CD4-positive, CD25-positive, alpha-beta regulatory T cell (primary cell): ENCODE measurements at regions not wholly inside any gene's neighbourhood (a gene's known extent, or its start where the extent isn't known, plus 50 kb on each side); places are given as distances from the start of the nearest gene placed in this dataset.

ENCODE experiments used
- ATAC-seq, 2 donors: fragments of 150-1000 bp; cut with Tn5 transposase; one replicate each; pipeline ENCODE4 v1.10.0; 2021; ENCODE audit warnings: low read depth in 2 of 2, moderate number of reproducible peaks in 2 of 2, moderate library complexity in 1 of 2
- DNase-seq, 3 donors: peaks; one replicate each; pipeline versions ENCODE4 v3.0.0 to v3.0.0-alpha.2; 2012 to 2022; ENCODE audit warnings: mixed read lengths in 1 of 3
- H3K27ac ChIP-seq: one replicate; pipeline ENCODE4 v1.7.0; 2013; ENCODE audit warnings: mild to moderate bottlenecking, low read length; ENCODE audit not compliant: insufficient read depth, poor library complexity, severe bottlenecking
- H3K27me3 ChIP-seq: one replicate; pipeline ENCODE4 v1.7.0; 2013; ENCODE audit warnings: low read length; ENCODE audit not compliant: control insufficient read depth, insufficient read depth
- H3K36me3 ChIP-seq: one replicate; pipeline ENCODE4 v1.7.0; 2013; ENCODE audit warnings: mild to moderate bottlenecking, low read length, moderate library complexity; ENCODE audit not compliant: control insufficient read depth, insufficient read depth
- H3K4me1 ChIP-seq: 2 replicates; pipeline ENCODE4 v1.7.0; 2013; ENCODE audit warnings: mild to moderate bottlenecking, low read length; ENCODE audit not compliant: insufficient read depth, control insufficient read depth, poor library complexity, severe bottlenecking
- H3K4me3 ChIP-seq: one replicate; pipeline ENCODE4 v1.7.0; 2013; ENCODE audit warnings: low read depth, mild to moderate bottlenecking, low read length, moderate library complexity
- H3K9me3 ChIP-seq, 2 experiments: 1 replicate in 1 of 2; 2 replicates in 1 of 2; pipeline ENCODE4 v1.7.0; 2013; ENCODE audit warnings: low read length in 2 of 2, mild to moderate bottlenecking in 1 of 2, moderate library complexity in 1 of 2; ENCODE audit not compliant: control insufficient read depth in 2 of 2
- H3K27ac Mint-ChIP-seq, 3 donors: one replicate each; pipeline ENCODE4 v1.8.0; 2020 to 2022; ENCODE audit warnings: mild to moderate bottlenecking in 3 of 3, mixed read lengths in 3 of 3, moderate library complexity in 2 of 3
- H3K27me3 Mint-ChIP-seq: one replicate; pipeline ENCODE4 v1.8.0; 2022; ENCODE audit warnings: mild to moderate bottlenecking, mixed read lengths
- H3K36me3 Mint-ChIP-seq: one replicate; pipeline ENCODE4 v1.8.0; 2020; ENCODE audit warnings: mixed read lengths
- H3K4me1 Mint-ChIP-seq, 4 donors: one replicate each; pipeline ENCODE4 v1.8.0; 2020 to 2022; ENCODE audit warnings: mixed read lengths in 4 of 4, mild to moderate bottlenecking in 1 of 4
- H3K4me3 Mint-ChIP-seq, 4 donors: one replicate each; pipeline ENCODE4 v1.8.0; 2020 to 2022; ENCODE audit warnings: mild to moderate bottlenecking in 4 of 4, mixed read lengths in 4 of 4, moderate library complexity in 3 of 4
- H3K9me3 Mint-ChIP-seq, 7 donors: one replicate each; pipeline ENCODE4 v1.8.0; 2020 to 2022; ENCODE audit warnings: mixed read lengths in 7 of 7, mild to moderate bottlenecking in 3 of 7, moderate library complexity in 2 of 7

- H3K9me3 ChIP-seq = peaks cover 0 to 3% of the 10 kb centered on the region in 2 experiments
- no peak overlapping the region for H3K27ac ChIP-seq
- H3K4me3 Mint-ChIP-seq = no peak overlapping the region
- ATAC-seq = no peak
- H3K4me1 ChIP-seq = no peaks in the 10 kb centered on the region
- H3K36me3 Mint-ChIP-seq = no peaks in the 10 kb centered on the region
- H3K27me3 ChIP-seq = peaks cover 3% of the 10 kb centered on the region
- H3K4me3 ChIP-seq = no peak overlapping the region
- H3K4me1 Mint-ChIP-seq = no peaks in the 10 kb centered on the region
- no peak for DNase-seq
- no peak overlapping the region for H3K27ac Mint-ChIP-seq
- no peaks in the 10 kb centered on the region for H3K36me3 ChIP-seq
- H3K27me3 Mint-ChIP-seq = peaks cover 12% of the 10 kb centered on the region
- H3K9me3 Mint-ChIP-seq = peaks cover 0 to 3% (median 0%) of the 10 kb centered on the region in 7 donors
These were observed 91.7 kb upstream of the CLMP start for GRCh38 chr11:123286761-123287160.

GRCh38 chr11:123286255-123286654 is 91.2 kb upstream of the CLMP start:
- peaks cover 0 to 3% (median 0%) of the 10 kb centered on the region in 7 donors for H3K9me3 Mint-ChIP-seq
- no peaks in the 10 kb centered on the region for H3K4me1 Mint-ChIP-seq
- peaks cover 12% of the 10 kb centered on the region for H3K27me3 Mint-ChIP-seq
- no peak overlapping the region for H3K4me3 ChIP-seq
- H3K4me3 Mint-ChIP-seq = no peak overlapping the region
- H3K27me3 ChIP-seq = peaks cover 3% of the 10 kb centered on the region
- H3K27ac Mint-ChIP-seq = no peak overlapping the region
- no peak overlapping the region for H3K27ac ChIP-seq
- ATAC-seq (no peak), DNase-seq (no peak)
- no peaks in the 10 kb centered on the region for H3K4me1 ChIP-seq
- H3K9me3 ChIP-seq = peaks cover 0 to 3% of the 10 kb centered on the region in 2 experiments
- no peaks in the 10 kb centered on the region for H3K36me3 ChIP-seq
- H3K36me3 Mint-ChIP-seq = no peaks in the 10 kb centered on the region

- no peak overlapping the region for H3K4me3 Mint-ChIP-seq
- Histone ChIP-seq H3K4me3 (no peak overlapping the region), H3K36me3 (no peaks in the 10 kb centered on the region), H3K4me1 (no peaks in the 10 kb centered on the region), H3K9me3 (peaks cover 0 to 3% of the 10 kb centered on the region in 2 experiments), H3K27ac (no peak overlapping the region), H3K27me3 (peaks cover 3% of the 10 kb centered on the region)
- peaks cover 0 to 3% (median 0%) of the 10 kb centered on the region in 7 donors for H3K9me3 Mint-ChIP-seq
- peaks cover 12% of the 10 kb centered on the region for H3K27me3 Mint-ChIP-seq
- no peaks in the 10 kb centered on the region for H3K36me3 Mint-ChIP-seq
- no peaks in the 10 kb centered on the region for H3K4me1 Mint-ChIP-seq
- ATAC-seq (no peak), DNase-seq (no peak)
- no peak overlapping the region for H3K27ac Mint-ChIP-seq
These were observed 89.4 kb upstream of the CLMP start for GRCh38 chr11:123284454-123284853.

GRCh38 chr11:123282597-123282996 is 87.5 kb upstream of the CLMP start:
- Mint-ChIP-seq H3K9me3 (peaks cover 0 to 3% (median 0%) of the 10 kb centered on the region in 7 donors), H3K27ac (no peak overlapping the region), H3K36me3 (no peaks in the 10 kb centered on the region), H3K27me3 (peaks cover 18% of the 10 kb centered on the region), H3K4me1 (no peaks in the 10 kb centered on the region), H3K4me3 (no peak overlapping the region)
- Histone ChIP-seq H3K27ac (no peak overlapping the region), H3K4me1 (no peaks in the 10 kb centered on the region), H3K4me3 (no peak overlapping the region), H3K9me3 (peaks cover 0 to 3% of the 10 kb centered on the region in 2 experiments), H3K36me3 (no peaks in the 10 kb centered on the region), H3K27me3 (peaks cover 3% of the 10 kb centered on the region)
- no peak for DNase-seq
- no peak for ATAC-seq

- no peaks in the 10 kb centered on the region for H3K36me3 Mint-ChIP-seq
- Histone ChIP-seq H3K4me3 (no peak overlapping the region), H3K27me3 (no peaks in the 10 kb centered on the region), H3K4me1 (no peaks in the 10 kb centered on the region), H3K36me3 (no peaks in the 10 kb centered on the region), H3K9me3 (no peaks in the 10 kb centered on the region), H3K27ac (no peak overlapping the region)
- H3K9me3 Mint-ChIP-seq = peaks cover 0 to 2% (median 0%) of the 10 kb centered on the region in 7 donors
- H3K27ac Mint-ChIP-seq = no peak overlapping the region
- no peaks in the 10 kb centered on the region for H3K4me1 Mint-ChIP-seq
- ATAC-seq (no peak), DNase-seq (no peak)
- peaks cover 22% of the 10 kb centered on the region for H3K27me3 Mint-ChIP-seq
- no peak overlapping the region for H3K4me3 Mint-ChIP-seq
These were observed 78.6 kb upstream of the CLMP start for GRCh38 chr11:123273616-123274015.

GRCh38 chr11:123272565-123272964 is 77.5 kb upstream of the CLMP start:
- DNase-seq = no peak
- Histone ChIP-seq H3K4me3 (no peak overlapping the region), H3K36me3 (no peaks in the 10 kb centered on the region), H3K27me3 (peaks cover 3% of the 10 kb centered on the region), H3K9me3 (no peaks in the 10 kb centered on the region), H3K27ac (no peak overlapping the region), H3K4me1 (no peaks in the 10 kb centered on the region)
- no peaks in the 10 kb centered on the region for H3K36me3 Mint-ChIP-seq
- H3K27me3 Mint-ChIP-seq = peaks cover 20% of the 10 kb centered on the region
- H3K4me1 Mint-ChIP-seq = peaks cover 0 to 4% (median 0%) of the 10 kb centered on the region in 4 donors
- H3K9me3 Mint-ChIP-seq = peaks cover 0 to 2% (median 0%) of the 10 kb centered on the region in 7 donors
- ATAC-seq = no peak
- no peak overlapping the region for H3K27ac Mint-ChIP-seq
- no peak overlapping the region for H3K4me3 Mint-ChIP-seq

- H3K4me1 Mint-ChIP-seq = peaks cover 0 to 4% (median 0%) of the 10 kb centered on the region in 4 donors
These were observed 73.1 kb upstream of the CLMP start for GRCh38 chr11:123268156-123268555.

GRCh38 chr11:123265951-123266350 is 70.9 kb upstream of the CLMP start:
- Histone ChIP-seq H3K27ac (no peak overlapping the region), H3K4me1 (no peaks in the 10 kb centered on the region), H3K9me3 (no peaks in the 10 kb centered on the region), H3K27me3 (peaks cover 5% of the 10 kb centered on the region), H3K4me3 (no peak overlapping the region), H3K36me3 (no peaks in the 10 kb centered on the region)
- Mint-ChIP-seq H3K27ac (no peak overlapping the region), H3K27me3 (peaks cover 17% of the 10 kb centered on the region), H3K36me3 (no peaks in the 10 kb centered on the region), H3K4me1 (peaks cover 0 to 9% (median 3%) of the 10 kb centered on the region in 4 donors), H3K4me3 (no peak overlapping the region), H3K9me3 (peaks cover 0 to 2% (median 0%) of the 10 kb centered on the region in 7 donors)
- ATAC-seq = no peak
- no peak for DNase-seq

More at GRCh38 chr11:123268156-123268555, 73.1 kb upstream of the CLMP start:
- Histone ChIP-seq H3K4me1 (no peaks in the 10 kb centered on the region), H3K4me3 (no peak overlapping the region), H3K9me3 (no peaks in the 10 kb centered on the region), H3K27ac (no peak overlapping the region), H3K27me3 (peaks cover 3% of the 10 kb centered on the region), H3K36me3 (no peaks in the 10 kb centered on the region)
- no peak for ATAC-seq
- Mint-ChIP-seq H3K27ac (no peak overlapping the region), H3K36me3 (no peaks in the 10 kb centered on the region), H3K4me3 (no peak overlapping the region), H3K9me3 (peaks cover 0 to 3% (median 0%) of the 10 kb centered on the region in 7 donors), H3K27me3 (peaks cover 6% of the 10 kb centered on the region)
- DNase-seq = no peak
